GM21528 (cell line): ENCODE measurements at regions not wholly inside any gene's neighbourhood (a gene's known extent, or its start where the extent isn't known, plus 50 kb on each side); places are given as distances from the start of the nearest gene placed in this dataset.

Experiments used
- ATAC-seq: cut with Tn5 transposase; IDR thresholded peaks from one replicate; pipeline ENCODE4 v1.9.1; 2021; ENCODE audit warnings: mild to moderate bottlenecking, moderate library complexity; ENCODE audit not compliant: unreplicated experiment, low FRiP score

DNA sequence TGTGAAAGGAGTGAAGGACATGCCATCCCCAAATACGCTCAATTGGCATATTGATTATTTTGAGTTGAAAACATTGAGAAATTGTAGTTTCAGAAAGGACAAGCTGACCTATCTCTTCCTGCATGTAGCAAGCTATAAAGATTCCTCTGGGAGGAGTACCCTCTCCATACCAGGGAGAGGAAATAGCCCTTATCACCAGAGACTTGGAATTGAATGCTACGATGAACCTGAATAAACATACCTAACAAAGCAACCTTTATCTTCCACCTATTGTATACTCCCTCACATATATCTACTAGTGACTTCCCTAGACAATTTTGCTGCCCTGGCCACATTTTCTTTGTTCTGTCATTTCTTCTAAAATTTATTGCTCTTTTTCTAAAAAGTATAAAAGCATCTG lies 150.2 kb upstream of the EEPD1 start:
- no peak for ATAC-seq

DNA sequence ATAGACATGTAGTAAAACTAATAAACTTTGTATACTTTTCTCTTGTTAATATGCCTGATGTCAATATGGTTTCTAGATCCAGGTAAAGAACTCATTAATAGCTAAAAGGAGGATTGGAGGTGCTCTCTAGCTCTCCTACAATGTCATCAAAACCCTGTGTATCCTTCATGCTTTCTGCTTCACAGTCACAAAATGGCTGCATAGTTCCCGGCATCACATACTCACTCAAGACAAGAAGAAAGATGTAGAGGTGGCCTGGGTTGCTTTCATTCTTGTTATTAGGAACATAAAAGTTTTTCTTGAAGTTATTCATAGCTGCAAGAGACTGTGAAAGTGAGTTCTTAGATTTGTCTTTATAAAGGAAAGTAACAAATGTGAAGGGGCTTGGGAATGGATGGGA lies 149.7 kb upstream of the EEPD1 start:
- no peak for ATAC-seq

DNA sequence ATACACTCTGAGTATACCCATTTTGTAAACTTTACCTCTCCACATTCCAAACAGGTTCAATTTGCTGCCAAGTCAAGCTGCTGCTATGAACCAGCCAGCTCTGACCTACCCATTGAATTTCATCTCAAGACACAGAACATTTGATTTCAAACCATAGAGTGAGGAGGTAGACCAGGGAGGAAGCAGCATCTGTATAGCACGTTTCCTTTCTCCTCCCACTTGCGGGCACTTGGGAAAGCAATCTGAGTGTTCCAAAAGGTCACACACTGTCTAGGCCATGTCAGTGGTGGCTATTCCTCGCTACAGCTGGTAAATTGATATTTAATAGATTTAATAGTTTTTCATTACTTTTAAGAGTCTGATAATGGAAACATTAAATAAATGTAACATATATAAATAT lies 147.8 kb upstream of the EEPD1 start:
- no peak for ATAC-seq

DNA sequence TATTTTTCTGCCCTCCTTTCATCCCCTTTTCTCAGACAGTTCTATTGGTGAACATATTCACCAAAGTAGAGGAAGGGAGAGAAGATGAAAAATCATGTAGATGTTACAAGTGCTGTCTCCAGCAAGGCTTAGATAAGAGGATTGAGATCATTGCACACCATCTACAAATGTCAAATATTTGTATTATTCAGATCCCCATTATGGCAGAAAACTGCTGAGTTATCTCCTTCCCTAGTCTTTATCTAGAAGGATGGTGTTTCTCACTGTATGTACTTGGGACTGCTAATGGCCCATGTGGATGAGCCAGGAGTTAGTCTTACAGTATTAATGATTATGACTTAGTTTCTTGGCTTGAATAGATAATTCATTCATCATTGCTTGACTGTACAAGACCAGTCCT lies 147.2 kb upstream of the EEPD1 start:
- ATAC-seq, result no peak

DNA sequence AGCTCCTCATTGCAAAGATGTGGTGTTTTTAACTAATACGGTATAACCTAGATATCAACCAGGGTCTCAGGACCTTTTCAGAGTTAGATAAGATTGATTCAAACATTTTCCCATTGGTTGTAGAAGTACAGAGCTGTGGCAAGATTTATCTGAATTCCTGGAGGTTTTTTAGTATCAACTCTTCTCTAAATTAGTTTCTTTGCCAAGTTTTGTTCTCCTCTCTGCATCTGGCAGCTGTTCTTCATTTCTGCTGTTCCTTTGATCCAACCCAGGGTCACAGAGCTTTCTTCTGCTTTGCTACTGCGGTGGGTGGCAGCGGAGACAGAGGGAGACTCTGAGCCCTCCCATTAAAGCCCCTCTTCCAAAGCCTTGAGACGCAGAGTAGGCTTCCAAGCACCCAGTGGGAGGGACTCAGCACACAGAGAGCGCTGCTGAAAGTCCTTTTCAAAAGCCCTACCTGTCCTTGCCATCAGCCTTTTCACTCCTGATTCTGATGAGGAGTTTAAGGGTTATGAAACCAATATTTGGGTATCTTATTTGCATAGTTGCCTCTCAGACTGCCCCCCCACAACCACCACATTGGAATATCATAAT lies 146.3 kb upstream of the EEPD1 start:
- no peak for ATAC-seq

DNA sequence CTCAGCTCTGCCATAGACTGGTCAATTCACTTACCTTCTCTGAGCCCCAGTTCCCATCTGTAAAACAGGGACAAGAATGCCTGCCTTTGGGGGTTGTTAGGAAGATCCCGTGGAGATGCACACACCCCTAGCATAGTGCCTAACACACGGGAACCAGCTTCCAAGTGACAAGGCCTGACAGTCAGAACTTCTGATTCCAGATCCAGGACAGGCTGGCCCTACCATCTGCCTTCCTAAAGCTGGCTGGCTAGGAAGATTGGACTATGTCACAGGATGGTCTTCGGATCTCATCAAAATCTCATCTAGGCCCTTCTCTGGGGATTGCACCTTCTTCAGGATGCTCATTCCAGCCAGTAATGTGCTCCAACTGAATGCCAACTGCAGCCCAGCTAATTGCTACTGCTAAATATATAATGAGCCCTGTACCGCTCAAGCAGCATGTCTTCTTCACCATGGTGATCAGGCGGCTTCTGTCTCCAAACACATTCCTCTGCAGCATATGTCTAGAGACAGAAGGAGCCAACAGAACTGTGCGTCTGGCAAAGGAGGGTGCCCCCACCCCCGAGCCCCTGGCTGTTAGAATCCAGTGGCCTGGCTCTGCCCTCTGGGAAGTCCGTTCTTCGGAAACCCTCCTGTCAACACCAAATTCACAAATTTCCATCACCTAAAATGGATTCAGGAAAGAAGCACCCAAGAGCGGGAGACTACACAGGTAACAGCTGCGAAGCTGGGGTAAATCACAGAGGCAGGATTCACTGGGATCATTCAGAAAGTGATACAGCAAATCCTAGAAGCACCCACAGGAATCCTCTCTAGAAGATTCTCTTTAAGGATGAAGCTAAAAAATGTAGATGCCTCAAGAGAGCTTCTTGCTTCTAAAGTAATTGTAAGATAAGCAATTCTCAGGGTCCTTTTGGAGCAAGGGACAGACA lies 142.1 kb upstream of the EEPD1 start:
- no peak for ATAC-seq

DNA sequence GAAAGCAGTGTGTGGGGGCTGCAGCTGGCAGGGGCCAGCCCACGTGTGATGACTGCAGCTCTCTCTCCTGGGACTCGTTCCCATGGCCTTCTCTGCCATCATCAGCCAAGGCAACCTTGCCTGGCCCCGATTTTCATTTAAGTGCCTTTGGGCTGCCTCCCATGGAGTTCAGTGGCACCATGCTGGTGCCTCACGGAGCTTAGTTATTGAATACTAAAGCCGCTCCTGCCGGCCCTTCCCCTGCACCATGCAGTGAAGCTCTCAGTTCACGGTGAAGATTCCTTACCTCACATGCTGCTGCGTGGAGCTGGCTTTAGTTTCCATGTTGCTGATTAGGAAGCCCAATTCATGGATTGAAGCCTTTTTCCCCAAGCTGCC lies 141.5 kb upstream of the EEPD1 start:
- ATAC-seq, result no peak

DNA sequence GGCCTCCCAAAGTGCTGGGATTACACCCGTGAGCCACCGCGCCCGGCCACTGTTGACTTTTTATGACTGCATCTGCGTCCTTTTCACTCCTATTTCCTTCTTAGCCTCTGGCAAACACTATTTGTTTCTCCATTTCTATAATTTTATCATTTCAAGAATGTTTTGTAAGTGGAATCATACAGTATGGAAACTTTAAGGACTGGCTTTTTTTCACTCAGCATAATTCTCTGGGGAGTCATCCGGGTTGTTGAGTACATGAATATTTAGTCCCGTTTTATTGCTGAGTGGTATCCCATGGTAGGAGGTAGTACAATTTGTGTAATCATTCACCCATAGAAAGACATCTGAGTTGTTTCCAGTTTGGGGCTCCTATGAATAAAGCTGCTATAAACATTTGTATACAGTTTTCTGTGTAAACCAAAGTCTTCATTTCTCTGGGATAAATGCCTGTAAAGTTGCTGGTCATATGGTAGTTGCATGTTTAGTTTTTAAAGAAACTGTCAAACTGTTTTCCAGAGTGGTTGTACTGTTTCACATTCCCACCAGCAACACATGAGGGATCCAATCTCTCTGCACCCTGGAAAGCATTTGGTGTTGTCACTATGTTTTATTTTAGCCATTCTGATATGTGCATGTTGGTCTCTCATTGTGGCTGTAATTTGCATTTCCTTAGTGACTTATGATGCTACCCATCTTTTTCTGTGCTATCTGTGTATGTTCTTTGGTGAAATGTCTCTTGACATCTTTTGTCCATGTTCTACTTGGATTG lies 139.6 kb upstream of the EEPD1 start:
- ATAC-seq, result no peak

DNA sequence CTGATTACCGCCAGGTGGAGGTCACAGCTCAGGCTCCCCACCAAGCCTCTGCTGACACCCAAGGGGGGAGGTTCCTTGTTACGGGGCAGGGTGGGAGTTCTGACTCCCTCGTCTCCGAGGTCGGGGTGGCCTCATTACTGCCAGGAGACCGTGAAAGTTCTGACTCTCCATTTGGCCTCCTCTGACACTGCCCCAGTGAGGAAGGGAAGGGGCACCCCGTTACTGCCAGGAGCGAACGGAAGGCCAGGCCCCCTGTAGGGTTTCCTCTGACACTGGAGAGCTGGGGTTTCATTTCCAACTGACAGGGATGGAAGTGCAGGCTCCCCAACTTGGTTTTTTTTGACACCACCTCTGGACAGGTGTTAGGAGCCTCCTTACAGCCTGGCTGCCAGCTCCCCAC lies 138.1 kb upstream of the EEPD1 start:
- ATAC-seq, result no peak

DNA sequence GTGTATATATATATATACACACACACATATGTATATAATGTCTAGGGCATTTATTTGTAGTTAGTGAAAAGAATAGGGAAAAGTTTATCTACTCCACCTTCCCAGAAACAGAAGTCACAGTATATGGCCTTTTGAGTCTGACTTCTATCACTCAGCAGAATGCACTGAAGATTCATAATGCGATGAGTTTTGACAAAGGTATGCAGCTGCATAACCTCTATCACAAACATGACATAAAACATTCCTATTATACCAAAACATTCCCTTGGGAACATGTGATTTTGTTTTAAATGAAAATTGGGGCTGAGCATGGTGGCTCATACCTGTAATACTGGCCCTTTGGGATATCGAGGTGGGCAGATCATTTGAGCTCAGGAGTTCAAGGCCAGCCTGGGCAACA lies 137.3 kb upstream of the EEPD1 start:
- ATAC-seq, result no peak

DNA sequence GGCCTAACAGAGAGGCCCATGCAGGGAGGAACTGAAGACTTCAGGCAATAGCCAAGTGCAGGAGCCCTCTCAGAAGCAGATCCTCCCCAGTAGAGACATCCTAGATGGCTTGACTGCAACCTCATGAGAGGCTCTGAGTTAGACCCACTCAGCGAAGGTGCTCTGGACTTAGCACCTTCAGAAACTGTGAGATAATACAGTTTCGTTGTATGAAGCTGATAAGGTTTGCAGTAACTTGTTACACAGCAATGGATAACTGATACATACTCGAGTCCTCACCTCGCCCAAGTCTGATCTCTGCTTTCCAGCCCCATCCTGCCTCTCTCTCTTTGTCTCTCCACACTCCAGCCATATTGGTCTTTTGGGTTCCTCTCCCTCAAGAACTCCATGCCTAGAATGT lies 136.4 kb upstream of the EEPD1 start:
- ATAC-seq, result no peak

DNA sequence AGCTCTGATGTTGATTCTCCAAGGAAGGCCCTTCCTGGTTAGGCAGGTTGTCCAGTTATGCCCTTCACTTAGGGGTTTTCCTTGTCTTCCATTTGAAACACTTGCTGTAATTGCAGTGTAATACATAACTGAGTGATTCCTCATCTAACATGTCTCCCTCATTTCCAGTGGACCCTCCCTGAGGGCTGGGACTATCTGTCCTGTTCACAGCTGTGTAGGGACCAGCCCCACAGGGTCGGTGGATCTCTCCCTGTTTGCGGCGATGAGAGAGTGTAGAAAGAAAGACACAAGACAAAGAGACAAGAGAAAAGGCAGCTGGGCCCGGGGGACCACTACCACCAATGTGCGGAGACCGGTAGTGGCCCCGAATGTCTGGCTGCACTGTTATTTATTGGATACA lies 135.9 kb upstream of the EEPD1 start:
- ATAC-seq, result no peak

DNA sequence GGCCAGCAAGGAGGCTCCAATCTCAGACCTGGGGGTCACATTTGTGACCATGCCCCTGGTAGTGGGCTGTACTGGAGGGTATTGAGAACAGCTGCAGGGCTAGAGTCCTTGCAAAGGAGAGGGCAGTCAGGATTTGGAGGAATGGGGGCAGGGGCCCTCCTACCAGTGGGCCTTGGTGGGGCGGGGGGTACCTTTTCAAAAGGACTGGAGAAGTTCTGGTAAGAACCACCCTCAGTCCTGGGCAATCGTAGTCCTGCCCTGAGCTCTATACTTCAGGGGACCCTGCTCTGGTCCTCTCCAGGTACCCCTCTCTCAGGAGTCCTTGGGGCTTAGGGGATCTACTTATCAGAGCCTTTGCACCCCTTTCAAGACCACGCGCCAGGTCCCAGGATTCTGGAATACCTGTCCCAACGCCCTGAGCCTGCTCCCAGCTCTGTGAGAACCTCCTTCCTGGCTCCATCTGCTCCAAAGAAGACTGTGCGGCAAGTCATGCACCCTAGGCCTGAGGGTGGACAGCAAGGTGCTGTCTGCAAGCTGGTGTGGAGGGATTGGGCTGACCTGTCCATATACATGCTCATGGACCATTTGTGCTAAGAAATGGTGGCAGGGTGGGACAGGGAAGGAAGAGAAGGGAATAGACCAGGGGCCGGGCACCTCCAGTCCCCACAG lies 134.1 kb upstream of the EEPD1 start:
- ATAC-seq, result no peak

DNA sequence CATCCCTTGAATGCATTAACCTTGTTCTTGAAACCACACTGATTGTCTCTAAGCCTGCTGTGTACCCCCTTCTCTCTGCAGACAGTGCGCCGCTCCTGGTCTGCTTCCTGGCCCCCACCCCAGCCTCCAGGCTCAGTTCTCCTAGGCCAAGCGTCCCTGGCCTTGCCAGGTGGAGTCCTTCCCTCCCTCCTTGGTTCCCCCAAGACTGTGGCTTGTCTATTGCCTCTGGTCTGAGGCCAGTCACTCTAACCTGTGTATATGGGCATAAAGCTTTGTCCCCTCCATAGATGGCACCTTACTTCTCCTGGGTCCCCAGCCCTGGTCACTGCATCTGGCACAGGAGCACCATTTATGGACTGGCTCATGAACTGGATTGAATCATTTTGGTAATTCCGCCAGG lies 133.5 kb upstream of the EEPD1 start:
- no peak for ATAC-seq

DNA sequence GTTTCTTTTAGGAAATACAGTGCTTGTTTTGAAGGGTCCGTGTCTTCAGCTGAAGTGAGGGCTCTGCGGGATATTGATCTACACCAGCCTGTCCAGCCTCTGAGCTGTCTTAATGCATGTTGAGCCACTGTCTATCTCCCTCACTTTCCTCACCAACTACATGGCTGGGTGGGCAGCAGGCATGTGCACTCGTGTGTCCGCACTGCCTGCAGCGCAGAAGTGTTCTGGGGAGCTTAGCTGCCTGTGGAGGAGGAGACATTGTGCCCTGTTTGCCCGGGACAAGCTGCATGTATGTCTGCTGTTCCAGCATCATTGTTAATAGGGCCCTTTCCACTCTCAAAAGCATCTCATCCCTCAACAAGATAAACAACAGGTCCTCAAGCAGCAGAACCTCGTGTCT lies 133.1 kb upstream of the EEPD1 start:
- ATAC-seq, result no peak

DNA sequence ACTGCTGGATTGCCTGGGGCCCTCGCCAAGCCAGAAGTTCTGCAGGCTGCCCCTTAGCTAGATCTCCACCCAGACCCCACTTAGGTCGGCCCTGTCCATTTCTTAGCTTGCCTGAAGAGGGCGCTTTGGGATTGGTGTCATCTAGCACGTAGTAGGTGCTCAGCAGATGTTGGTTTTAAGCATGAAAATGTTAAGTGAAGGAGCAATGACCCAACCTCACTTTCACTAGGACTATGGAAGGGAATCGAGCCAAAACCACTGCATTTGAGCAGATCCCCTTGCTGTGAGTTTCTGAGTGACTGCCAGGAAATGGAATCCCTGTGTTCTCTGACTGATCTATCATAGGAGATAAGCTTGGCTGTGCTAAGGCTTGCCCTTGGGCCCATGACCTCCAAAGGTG lies 131.7 kb upstream of the EEPD1 start:
- ATAC-seq, result no peak

DNA sequence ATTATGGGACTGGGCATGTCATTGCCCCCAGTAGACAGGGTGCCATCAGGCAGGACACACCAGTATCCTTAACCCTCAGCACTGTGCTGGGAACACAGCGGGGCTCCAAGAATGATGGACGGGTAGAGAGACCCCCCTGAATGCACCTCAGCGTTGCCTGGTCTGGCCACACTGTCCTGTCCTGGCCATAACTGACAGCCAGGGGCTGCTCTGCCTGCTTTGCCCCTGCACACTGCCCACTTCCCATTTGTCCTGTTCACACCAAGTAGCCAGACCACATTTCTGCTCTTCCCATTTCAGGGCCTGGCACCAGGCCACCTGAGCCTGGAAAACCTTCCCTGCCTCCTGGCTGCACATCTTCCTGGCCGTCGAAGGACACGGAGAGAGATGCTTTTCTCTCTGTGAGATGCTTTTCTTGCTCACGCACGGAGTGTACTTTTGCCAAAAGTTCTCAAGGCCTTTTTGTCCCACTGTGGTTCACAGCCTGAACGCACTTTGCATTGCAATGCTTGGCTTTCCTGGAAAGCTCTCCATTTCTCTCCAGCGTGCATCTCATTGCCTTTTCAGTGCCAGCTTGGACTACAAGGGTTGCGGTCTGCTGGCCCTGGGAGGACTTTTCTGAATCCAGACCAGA lies 131.0 kb upstream of the EEPD1 start:
- ATAC-seq, result no peak

DNA sequence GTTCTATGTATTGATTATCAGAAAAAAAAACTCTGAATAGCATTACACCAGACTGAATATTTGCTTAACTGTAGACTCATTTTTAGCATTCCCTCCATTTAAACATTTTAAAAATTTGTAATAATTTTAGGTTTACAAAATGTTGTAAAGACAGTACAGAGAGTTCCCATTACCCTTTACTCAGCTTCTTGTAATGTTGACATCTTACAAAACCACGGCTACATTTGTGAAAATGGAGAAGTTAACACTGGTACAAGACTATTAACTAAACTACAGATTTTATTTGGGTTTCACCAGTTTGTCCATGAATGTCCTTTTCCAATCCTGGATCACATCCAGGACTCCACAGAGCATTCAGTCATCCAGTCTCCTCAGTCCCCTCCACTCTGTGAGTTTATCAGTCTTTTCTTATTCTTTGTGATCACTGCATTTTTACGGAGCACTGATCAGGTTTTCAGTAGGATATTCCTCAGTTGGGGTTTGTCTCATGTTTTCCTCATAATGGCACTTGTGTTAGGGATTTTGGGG lies 130.0 kb upstream of the EEPD1 start:
- no peak for ATAC-seq

DNA sequence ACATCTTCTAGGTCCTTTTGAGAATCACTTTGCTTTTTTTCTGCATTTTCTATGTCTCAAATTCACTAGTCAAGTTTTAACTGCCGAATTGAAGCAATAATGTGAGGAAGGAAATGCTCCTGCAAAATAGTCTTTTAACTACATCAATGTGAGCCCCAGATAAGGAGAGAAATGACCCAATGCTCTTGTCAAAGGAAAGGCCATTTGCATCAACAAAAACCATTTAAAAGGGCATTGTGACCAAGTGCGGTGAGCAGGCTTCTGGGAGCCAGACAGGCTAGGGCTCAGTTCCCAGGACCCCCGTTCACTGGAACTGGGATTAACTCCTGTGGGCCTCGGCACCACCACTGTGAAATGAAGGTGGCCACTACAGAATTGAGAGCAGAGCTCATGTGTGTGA lies 127.9 kb upstream of the EEPD1 start:
- no peak for ATAC-seq

DNA sequence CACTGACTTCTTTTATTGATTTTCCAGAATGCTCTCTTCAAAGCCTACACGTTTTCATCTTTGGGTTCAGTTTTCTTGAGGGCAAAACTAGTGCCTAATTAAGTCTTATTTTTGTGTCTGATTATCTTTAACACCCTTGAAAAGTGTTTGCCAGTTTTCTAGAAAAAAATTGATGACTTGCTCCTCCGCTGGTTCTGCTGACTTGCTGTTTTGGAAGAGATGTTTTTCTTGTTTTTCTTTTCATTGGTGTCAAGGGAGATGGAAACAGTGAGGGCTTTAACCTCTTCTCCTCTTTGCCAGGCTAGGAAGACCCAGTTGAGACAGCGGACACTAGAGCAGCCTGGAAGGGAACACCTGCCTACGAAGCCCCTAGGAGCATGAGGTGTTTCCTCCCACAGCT lies 123.7 kb upstream of the EEPD1 start:
- ATAC-seq, result no peak
